Activated T-helper 1 cell treated with anti-CD3 and anti-CD28 coated beads, Interleukin-12 subunit alpha, Interleukin-12 subunit beta, Interleukin-2, Interleukin-4 antibody, amounts not matched to agents 30 ng/mL and 10 ng/mL and 1 ng/mL, durations not matched to agents 14 hours and 24 hours and 36 hours (primary cell): ENCODE measurements at regions not wholly inside any gene's neighbourhood (a gene's known extent, or its start where the extent isn't known, plus 50 kb on each side); places are given as distances from the start of the nearest gene placed in this dataset.

Source experiments
- DNase-seq: peaks from one replicate; pipeline ENCODE4 v3.0.0; 2021; ENCODE audit warnings: low spot score
- H3K27ac Mint-ChIP-seq: one replicate; pipeline ENCODE4 v1.8.0; 2021; ENCODE audit warnings: mild to moderate bottlenecking, mixed read lengths
- H3K27me3 Mint-ChIP-seq: one replicate; pipeline ENCODE4 v1.8.0; 2022; ENCODE audit warnings: mild to moderate bottlenecking, moderate library complexity, mixed read lengths; ENCODE audit not compliant: insufficient read depth
- H3K36me3 Mint-ChIP-seq: one replicate; pipeline ENCODE4 v1.8.0; 2021; ENCODE audit warnings: low read depth, mixed read lengths
- H3K4me1 Mint-ChIP-seq: one replicate; pipeline ENCODE4 v1.8.0; 2021; ENCODE audit warnings: low read depth, mixed read lengths
- H3K4me3 Mint-ChIP-seq: one replicate; pipeline ENCODE4 v1.8.0; 2021; ENCODE audit warnings: mild to moderate bottlenecking, moderate library complexity, mixed read lengths
- H3K9me3 Mint-ChIP-seq: one replicate; pipeline ENCODE4 v1.8.0; 2021; ENCODE audit warnings: mixed read lengths
- intact Hi-C: fragments of 100-400 bp; cut with micrococcal nuclease; formaldehyde crosslinking; loops from one replicate; pipeline ENCODE4 v1.15.1; 2024

GRCh38 chr11:109926941-109927340, 166.3 kb upstream of the ZC3H12C start:
- peaks cover 8% of the 10 kb centered on the region for H3K27me3 Mint-ChIP-seq
- H3K27ac Mint-ChIP-seq, result no peak overlapping the region
- no peaks in the 10 kb centered on the region for H3K4me1 Mint-ChIP-seq

GRCh38 chr11:109929308-109929707, 163.9 kb upstream of the ZC3H12C start:
- H3K36me3 Mint-ChIP-seq, result no peaks in the 10 kb centered on the region
- DNase-seq, result no peak
- H3K27ac Mint-ChIP-seq, result no peak overlapping the region
- no peaks in the 10 kb centered on the region for H3K9me3 Mint-ChIP-seq
- H3K4me3 Mint-ChIP-seq, result no peak overlapping the region
- intact Hi-C loops, result no loop called here
- peaks cover 8% of the 10 kb centered on the region for H3K27me3 Mint-ChIP-seq
- no peaks in the 10 kb centered on the region for H3K4me1 Mint-ChIP-seq

More at GRCh38 chr11:109926941-109927340, 166.3 kb upstream of the ZC3H12C start:
- no peaks in the 10 kb centered on the region for H3K36me3 Mint-ChIP-seq
- no peaks in the 10 kb centered on the region for H3K9me3 Mint-ChIP-seq
- no peak overlapping the region for H3K4me3 Mint-ChIP-seq
- DNase-seq, result no peak
- intact Hi-C loops, result no loop called here

GRCh38 chr11:109933126-109933525, 160.1 kb upstream of the ZC3H12C start:
- Mint-ChIP-seq H3K4me3 (no peak overlapping the region), H3K27ac (no peak overlapping the region)

GRCh38 chr11:109934151-109934550, 159.0 kb upstream of the ZC3H12C start:
- no peak overlapping the region for H3K4me3 Mint-ChIP-seq
- H3K4me1 Mint-ChIP-seq, result no peaks in the 10 kb centered on the region
- peaks cover 4% of the 10 kb centered on the region for H3K27me3 Mint-ChIP-seq
- intact Hi-C loops, result no loop called here
- DNase-seq, result no peak
- H3K27ac Mint-ChIP-seq, result no peak overlapping the region
- no peaks in the 10 kb centered on the region for H3K9me3 Mint-ChIP-seq
- H3K36me3 Mint-ChIP-seq, result no peaks in the 10 kb centered on the region

More at GRCh38 chr11:109933126-109933525, 160.1 kb upstream of the ZC3H12C start:
- peaks cover 7% of the 10 kb centered on the region for H3K27me3 Mint-ChIP-seq
- no peaks in the 10 kb centered on the region for H3K9me3 Mint-ChIP-seq
- DNase-seq, result no peak
- no peaks in the 10 kb centered on the region for H3K4me1 Mint-ChIP-seq
- no peaks in the 10 kb centered on the region for H3K36me3 Mint-ChIP-seq
- intact Hi-C loops, result no loop called here

- Mint-ChIP-seq H3K9me3 (no peaks in the 10 kb centered on the region), H3K4me3 (no peak overlapping the region), H3K36me3 (no peaks in the 10 kb centered on the region), H3K27me3 (peaks cover 11% of the 10 kb centered on the region), H3K4me1 (no peaks in the 10 kb centered on the region), H3K27ac (no peak overlapping the region)
- DNase-seq, result no peak
- intact Hi-C loops, result no loop called here
Observed at GRCh38 chr11:109936661-109937180, 156.5 kb upstream of the ZC3H12C start.

GRCh38 chr11:109937968-109938367, 155.2 kb upstream of the ZC3H12C start:
- H3K27me3 Mint-ChIP-seq, result peaks cover 11% of the 10 kb centered on the region
- DNase-seq, result no peak
- no peak overlapping the region for H3K27ac Mint-ChIP-seq
- H3K9me3 Mint-ChIP-seq, result no peaks in the 10 kb centered on the region
- no peaks in the 10 kb centered on the region for H3K36me3 Mint-ChIP-seq
- no peaks in the 10 kb centered on the region for H3K4me1 Mint-ChIP-seq
- intact Hi-C loops, result no loop called here
- no peak overlapping the region for H3K4me3 Mint-ChIP-seq

GRCh38 chr11:109939166-109939810, 153.9 kb upstream of the ZC3H12C start:
- H3K4me3 Mint-ChIP-seq, result no peak overlapping the region
- no peak for DNase-seq
- H3K27me3 Mint-ChIP-seq, result peaks cover 11% of the 10 kb centered on the region
- H3K4me1 Mint-ChIP-seq, result no peaks in the 10 kb centered on the region
- H3K27ac Mint-ChIP-seq, result no peak overlapping the region
- intact Hi-C loops, result loop anchor here (1.0 kb wide), 1 partner anchor 86 kb away; no protein-coding TSS in a partner anchor
- no peaks in the 10 kb centered on the region for H3K9me3 Mint-ChIP-seq
- no peaks in the 10 kb centered on the region for H3K36me3 Mint-ChIP-seq

GRCh38 chr11:109940816-109941215, 152.4 kb upstream of the ZC3H12C start:
- no peak overlapping the region for H3K27ac Mint-ChIP-seq
- peaks cover 11% of the 10 kb centered on the region for H3K27me3 Mint-ChIP-seq
- H3K9me3 Mint-ChIP-seq, result no peaks in the 10 kb centered on the region
- H3K36me3 Mint-ChIP-seq, result no peaks in the 10 kb centered on the region
- DNase-seq, result no peak
- no peak overlapping the region for H3K4me3 Mint-ChIP-seq
- intact Hi-C loops, result no loop called here
- H3K4me1 Mint-ChIP-seq, result peaks cover 2% of the 10 kb centered on the region

- no peak for DNase-seq
- intact Hi-C loops, result loop anchor here (1.0 to 5.0 kb wide), 12 partner anchors 25 to 488 kb away; partner anchors contain the start of gene FDX1
- Mint-ChIP-seq H3K27me3 (peaks cover 13% of the 10 kb centered on the region), H3K4me3 (no peak overlapping the region), H3K4me1 (peaks cover 15% of the 10 kb centered on the region), H3K36me3 (no peaks in the 10 kb centered on the region), H3K9me3 (no peaks in the 10 kb centered on the region), H3K27ac (no peak overlapping the region)
Observed at GRCh38 chr11:109945626-109946321, 147.4 kb upstream of the ZC3H12C start.

- Mint-ChIP-seq H3K27ac (peak overlapping the region; percentile 50), H3K4me3 (peak overlapping the region; percentile 4), H3K4me1 (peaks cover 15% of the 10 kb centered on the region), H3K27me3 (peaks cover 12% of the 10 kb centered on the region), H3K9me3 (no peaks in the 10 kb centered on the region), H3K36me3 (no peaks in the 10 kb centered on the region)
- peak; percentile 47 for DNase-seq
- intact Hi-C loops, result loop anchor here (1.0 to 5.0 kb wide), 12 partner anchors 24 to 487 kb away; partner anchors contain the start of gene FDX1
Observed at GRCh38 chr11:109946322-109946846, 146.8 kb upstream of the ZC3H12C start.

GRCh38 chr11:109954534-109954933, 138.7 kb upstream of the ZC3H12C start:
- H3K4me3 Mint-ChIP-seq, result no peak overlapping the region
- H3K9me3 Mint-ChIP-seq, result no peaks in the 10 kb centered on the region
- DNase-seq, result no peak
- H3K4me1 Mint-ChIP-seq, result peaks cover 16% of the 10 kb centered on the region
- H3K27me3 Mint-ChIP-seq, result peaks cover 23% of the 10 kb centered on the region
- no peaks in the 10 kb centered on the region for H3K36me3 Mint-ChIP-seq
- intact Hi-C loops, result no loop called here
- no peak overlapping the region for H3K27ac Mint-ChIP-seq

- H3K9me3 Mint-ChIP-seq, result no peaks in the 10 kb centered on the region
- peak overlapping the region; percentile 24 for H3K27ac Mint-ChIP-seq
- peaks cover 23% of the 10 kb centered on the region for H3K27me3 Mint-ChIP-seq
- H3K36me3 Mint-ChIP-seq, result no peaks in the 10 kb centered on the region
- H3K4me1 Mint-ChIP-seq, result peaks cover 16% of the 10 kb centered on the region
- intact Hi-C loops, result no loop called here
- DNase-seq, result no peak
- no peak overlapping the region for H3K4me3 Mint-ChIP-seq
Observed at GRCh38 chr11:109956124-109956793, 136.9 kb upstream of the ZC3H12C start.
